Mesenchymal stem cell (in vitro differentiated cells and primary cell): ENCODE measurements at regions not wholly inside any gene's neighbourhood (a gene's known extent, or its start where the extent isn't known, plus 50 kb on each side); places are given as distances from the start of the nearest gene placed in this dataset.
A peak's percentile ranks its signal among the peaks of the same experiment; 100 is the strongest.

ENCODE experiments used
- DNase-seq: peaks from one replicate; pipeline ENCODE4 v3.0.0-alpha.2; 2013
- H2AFZ ChIP-seq: one replicate; pipeline ENCODE4 v1.6.1; 2013; ENCODE audit warnings: low read depth, mild to moderate bottlenecking, control low read depth, inconsistent platforms, low read length, moderate library complexity
- H2AK5ac ChIP-seq: 2 replicates; pipeline ENCODE4 v1.6.1; 2013; ENCODE audit warnings: low read length, moderate library complexity, mild to moderate bottlenecking, inconsistent platforms; ENCODE audit not compliant: severe bottlenecking
- H2BK120ac ChIP-seq: one replicate; pipeline ENCODE4 v1.6.1; 2013; ENCODE audit warnings: low read depth, mild to moderate bottlenecking, inconsistent platforms, low read length, moderate library complexity
- H2BK12ac ChIP-seq, 2 experiments: one replicate each; pipeline ENCODE4 v1.6.1; 2013; ENCODE audit warnings: inconsistent platforms in 2 of 2, low read length in 2 of 2, mild to moderate bottlenecking in 2 of 2, moderate library complexity in 2 of 2, control low read depth in 1 of 2
- H2BK15ac ChIP-seq: one replicate; pipeline ENCODE4 v1.6.1; 2013; ENCODE audit warnings: mild to moderate bottlenecking, low read depth, inconsistent platforms; ENCODE audit not compliant: poor library complexity, severe bottlenecking
- H2BK5ac ChIP-seq: 2 replicates; pipeline ENCODE4 v1.6.1; 2013; ENCODE audit warnings: low read depth, mild to moderate bottlenecking, low read length, control low read depth, inconsistent platforms; ENCODE audit not compliant: poor library complexity, severe bottlenecking
- H3K14ac ChIP-seq, 2 experiments: one replicate each; pipeline ENCODE4 v1.6.1; 2013; ENCODE audit warnings: inconsistent platforms in 2 of 2, low read length in 2 of 2, control low read depth in 1 of 2, mild to moderate bottlenecking in 1 of 2, moderate library complexity in 1 of 2
- H3K18ac ChIP-seq, 2 experiments: one replicate each; pipeline ENCODE4 v1.6.1; 2013; ENCODE audit warnings: inconsistent platforms in 2 of 2, low read length in 2 of 2, control low read depth in 1 of 2, low read depth in 1 of 2, mild to moderate bottlenecking in 1 of 2
- H3K23ac ChIP-seq, 2 experiments: one replicate each; pipeline ENCODE4 v1.6.1; 2013; ENCODE audit warnings: inconsistent platforms in 2 of 2, low read length in 2 of 2, mild to moderate bottlenecking in 2 of 2, moderate library complexity in 2 of 2, control low read depth in 1 of 2
- H3K27ac ChIP-seq: 2 replicates; pipeline ENCODE4 v1.5.1; 2013; ENCODE audit warnings: mild to moderate bottlenecking, moderate library complexity, low read length, control low read depth, inconsistent platforms; ENCODE audit not compliant: poor library complexity, severe bottlenecking
- H3K27me3 ChIP-seq, 2 experiments: 2 replicates each; pipeline versions ENCODE4 v1.6.1 to v1.7.0; 2013; ENCODE audit warnings: low read length in 2 of 2, mild to moderate bottlenecking in 2 of 2, moderate library complexity in 2 of 2, control low read depth in 1 of 2, inconsistent platforms in 1 of 2; ENCODE audit not compliant: control insufficient read depth in 1 of 2, insufficient read depth in 1 of 2
- H3K36me3 ChIP-seq, 2 experiments: 2 replicates each; pipeline versions ENCODE4 v1.6.1 to v1.7.0; 2013; ENCODE audit warnings: low read length in 2 of 2, control low read depth in 1 of 2, inconsistent platforms in 1 of 2, low read depth in 1 of 2, mild to moderate bottlenecking in 1 of 2; ENCODE audit not compliant: insufficient read depth in 2 of 2, control insufficient read depth in 1 of 2
- H3K4ac ChIP-seq, 2 experiments: one replicate each; pipeline ENCODE4 v1.6.1; 2013; ENCODE audit warnings: inconsistent platforms in 2 of 2, low read length in 2 of 2, mild to moderate bottlenecking in 2 of 2, moderate library complexity in 2 of 2, control low read depth in 1 of 2, low read depth in 1 of 2
- H3K4me1 ChIP-seq: 2 replicates; pipeline ENCODE4 v1.6.1; 2013; ENCODE audit warnings: low read depth, low read length, control low read depth; ENCODE audit not compliant: control insufficient read depth, insufficient read depth
- H3K4me2 ChIP-seq: 2 replicates; pipeline ENCODE4 v1.6.1; 2013; ENCODE audit warnings: low read length, mild to moderate bottlenecking, inconsistent platforms; ENCODE audit not compliant: poor library complexity, severe bottlenecking
- H3K4me3 ChIP-seq, 2 experiments: 2 replicates each; pipeline versions ENCODE4 v1.5.1 to v1.7.0; 2013; ENCODE audit warnings: low read length in 2 of 2, mild to moderate bottlenecking in 2 of 2, control low read depth in 1 of 2, low read depth in 1 of 2; ENCODE audit not compliant: insufficient read depth in 1 of 2
- H3K79me1 ChIP-seq: replicated peaks from 2 replicates; pipeline ENCODE4 v1.6.1; 2013; ENCODE audit warnings: mild to moderate bottlenecking, control low read depth, low read length, inconsistent platforms; ENCODE audit not compliant: poor library complexity, severe bottlenecking
- H3K9ac ChIP-seq: 2 replicates; pipeline ENCODE4 v1.7.0; 2013; ENCODE audit warnings: mild to moderate bottlenecking, low read length, moderate library complexity
- H3K9me3 ChIP-seq: 2 replicates; pipeline ENCODE4 v1.7.0; 2013; ENCODE audit warnings: mild to moderate bottlenecking, low read length; ENCODE audit not compliant: control insufficient read depth
- H4K8ac ChIP-seq: one replicate; pipeline ENCODE4 v1.6.1; 2013; ENCODE audit warnings: inconsistent platforms, mild to moderate bottlenecking, low read length, moderate library complexity
- H4K91ac ChIP-seq: one replicate; pipeline ENCODE4 v1.6.1; 2013; ENCODE audit warnings: mild to moderate bottlenecking, low read length, inconsistent platforms
- WGBS: methylation state at CpG from one replicate; pipeline ENCODE4 v1.1.7; 2013; ENCODE audit warnings: mixed read lengths; 5-methylcytosine and 5-hydroxymethylcytosine counted together

DNA sequence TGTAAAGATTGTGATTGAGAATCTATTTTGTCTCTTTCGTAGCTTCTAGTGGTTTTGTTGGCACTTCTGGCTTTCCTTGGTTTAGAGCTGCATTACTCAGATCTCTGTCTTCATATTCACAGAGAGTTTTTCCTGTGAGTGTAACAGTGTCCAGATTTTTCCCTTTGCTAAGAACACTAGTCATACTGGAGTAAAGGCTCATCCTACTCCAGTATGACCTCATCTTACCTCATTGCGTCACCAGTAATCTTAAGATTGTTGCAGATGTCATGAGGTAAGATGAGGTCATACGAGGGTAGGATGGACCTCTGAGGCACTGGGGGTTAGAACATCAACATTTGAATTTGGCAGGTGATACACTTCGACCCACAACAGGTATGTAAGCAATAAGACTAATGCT is 461.2 kb downstream of the FLRT2 start:
- no peak overlapping the region for H2BK12ac ChIP-seq
- H4K8ac ChIP-seq, result no peak overlapping the region
- peak; percentile 18 for DNase-seq
- H3K4ac ChIP-seq, result no peak overlapping the region
- H3K23ac ChIP-seq, result no peak overlapping the region
- H2BK120ac ChIP-seq, result no peak overlapping the region
- H2AFZ ChIP-seq, result no peak overlapping the region
- no peak overlapping the region for H3K27ac ChIP-seq
- no peak overlapping the region for H3K4me3 ChIP-seq
- H3K4me2 ChIP-seq, result no peak overlapping the region
- no peaks in the 10 kb centered on the region for H3K36me3 ChIP-seq
- H4K91ac ChIP-seq, result no peak overlapping the region
- no peaks in the 10 kb centered on the region for H3K27me3 ChIP-seq
- no peak overlapping the region for H2BK5ac ChIP-seq
- no peak overlapping the region for H3K18ac ChIP-seq
- no peak overlapping the region for H3K14ac ChIP-seq
- no peaks in the 10 kb centered on the region for H3K79me1 ChIP-seq
- WGBS, result 82% methylated on average over 3 of the region's 4 CpGs
- H3K4me1 ChIP-seq, result no peaks in the 10 kb centered on the region
- H2BK15ac ChIP-seq, result no peak overlapping the region
- no peaks in the 10 kb centered on the region for H3K9me3 ChIP-seq
- no peak overlapping the region for H3K9ac ChIP-seq
- H2AK5ac ChIP-seq, result no peak overlapping the region

DNA sequence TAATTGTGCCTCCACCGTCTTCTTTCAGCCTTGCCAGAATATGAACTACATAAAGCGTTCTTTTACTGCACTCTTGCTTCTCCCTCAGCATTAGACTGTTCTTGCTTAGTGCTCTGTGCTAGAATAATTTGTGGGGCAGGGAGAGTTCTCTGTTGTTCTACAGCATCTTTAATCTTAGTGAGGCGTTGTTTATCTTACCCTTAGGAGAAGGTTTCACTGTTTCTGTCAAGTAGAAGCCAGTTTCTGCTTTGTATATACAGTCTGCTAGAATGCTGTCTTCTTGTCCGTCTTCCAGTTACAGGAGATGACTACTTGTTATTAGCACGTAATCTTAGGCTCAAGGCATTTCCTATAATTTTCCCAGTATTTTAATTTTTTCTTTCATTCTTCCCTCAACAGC is 458.0 kb downstream of the FLRT2 start:
- Histone ChIP-seq H2BK15ac (no peak overlapping the region), H2BK5ac (no peak overlapping the region), H3K9me3 (no peaks in the 10 kb centered on the region), H2AFZ (no peak overlapping the region), H3K18ac (no peak overlapping the region), H3K27ac (no peak overlapping the region), H3K9ac (no peak overlapping the region), H3K4me1 (no peaks in the 10 kb centered on the region), H2BK12ac (no peak overlapping the region), H2AK5ac (no peak overlapping the region), H3K4me3 (no peak overlapping the region), H3K27me3 (no peaks in the 10 kb centered on the region), H3K4ac (no peak overlapping the region), H4K91ac (no peak overlapping the region), H3K23ac (no peak overlapping the region), H4K8ac (no peak overlapping the region), H3K14ac (no peak overlapping the region), H3K36me3 (no peaks in the 10 kb centered on the region), H2BK120ac (no peak overlapping the region), H3K4me2 (no peak overlapping the region), H3K79me1 (no peaks in the 10 kb centered on the region)
- whole genome bisulfite sequencing, result 62% methylated on average over 3 of the region's 5 CpGs
- no peak for DNase-seq

GRCh38 chr14:85987292-85987691 is 457.3 kb downstream of the FLRT2 start:
- no peak overlapping the region for H3K23ac ChIP-seq
- no peak overlapping the region for H2BK120ac ChIP-seq
- H3K79me1 ChIP-seq, result no peaks in the 10 kb centered on the region
- no peak overlapping the region for H3K27ac ChIP-seq
- 86% methylated on average over 1 of the region's 1 CpG for WGBS
- H2BK15ac ChIP-seq, result no peak overlapping the region
- no peak overlapping the region for H2AK5ac ChIP-seq
- H2BK12ac ChIP-seq, result no peak overlapping the region
- no peak overlapping the region for H3K4me2 ChIP-seq
- H3K27me3 ChIP-seq, result no peaks in the 10 kb centered on the region
- no peaks in the 10 kb centered on the region for H3K36me3 ChIP-seq
- no peak overlapping the region for H4K91ac ChIP-seq
- no peak overlapping the region for H3K4ac ChIP-seq
- no peak overlapping the region for H2BK5ac ChIP-seq
- no peaks in the 10 kb centered on the region for H3K4me1 ChIP-seq
- no peak overlapping the region for H2AFZ ChIP-seq
- no peak overlapping the region for H3K9ac ChIP-seq
- no peak overlapping the region for H3K4me3 ChIP-seq
- no peak overlapping the region for H4K8ac ChIP-seq
- no peaks in the 10 kb centered on the region for H3K9me3 ChIP-seq
- DNase-seq, result no peak
- H3K18ac ChIP-seq, result no peak overlapping the region
- H3K14ac ChIP-seq, result no peak overlapping the region

- WGBS, result no CpG with 5 or more reads among the region's 1 CpG
Measured at GRCh38 chr14:85978582-85979250, 448.8 kb downstream of the FLRT2 start.

More at GRCh38 chr14:85978582-85979250, 448.8 kb downstream of the FLRT2 start:
- Histone ChIP-seq H3K4me1 (no peaks in the 10 kb centered on the region), H3K9me3 (no peaks in the 10 kb centered on the region), H3K27ac (no peak overlapping the region), H3K14ac (no peak overlapping the region), H4K91ac (no peak overlapping the region), H3K18ac (no peak overlapping the region), H3K36me3 (no peaks in the 10 kb centered on the region), H3K4ac (no peak overlapping the region), H2AFZ (no peak overlapping the region), H3K4me3 (no peak overlapping the region), H2BK15ac (no peak overlapping the region), H4K8ac (no peak overlapping the region), H2BK12ac (no peak overlapping the region), H3K9ac (no peak overlapping the region), H3K23ac (no peak overlapping the region), H2AK5ac (no peak overlapping the region), H2BK120ac (no peak overlapping the region), H3K79me1 (no peaks in the 10 kb centered on the region), H2BK5ac (no peak overlapping the region), H3K27me3 (no peaks in the 10 kb centered on the region), H3K4me2 (no peak overlapping the region)
- DNase-seq, result no peak
